HCT116 (cell line): ENCODE measurements at regions not wholly inside any gene's neighbourhood (a gene's known extent, or its start where the extent isn't known, plus 50 kb on each side); places are given as distances from the start of the nearest gene placed in this dataset.

Source experiments
- ATAC-seq: fragments of 200-7000 bp; cut with Tn5 transposase; 2 replicates; pipeline ENCODE4 v1.9.1; 2020; ENCODE audit warnings: mild to moderate bottlenecking, moderate library complexity
- BruUV-seq: library from RNA; stranded (reverse); fragments of 400-500 nt; replicated peaks from 2 replicates; lab custom pipeline; 2021; lab: Mats Ljungman, UMichigan
- CTCF ChIA-PET: fragments of 300-600 bp; sonication (Branson Sonifier 250); formaldehyde crosslinking; loops from one replicate; lab custom pipeline; 2021; ENCODE audit warnings: antibody characterized with exemption; lab: Charles Lee
- POLR2A ChIA-PET: fragments of 300-600, 350-600 bp; sonication (Branson Sonifier 250); formaldehyde crosslinking; loops from one replicate; lab custom pipeline; 2021; ENCODE audit warnings: antibody characterized with exemption; lab: Charles Lee
- RAD21 ChIA-PET, 2 experiments: fragments of 300-600 bp; sonication (Branson Sonifier 250); formaldehyde crosslinking; loops; one replicate each; lab custom pipeline; 2023; ENCODE audit warnings: low total read pairs in 2 of 2; ENCODE audit not compliant: uncharacterized antibody in 2 of 2, unreplicated experiment in 2 of 2, low non-redundant PET in 1 of 2; lab: Charles Lee
- DNase-seq: peaks from one replicate; pipeline ENCODE4 v3.0.0-alpha.2; 2010; ENCODE audit warnings: low read depth, low spot score
- H2AFZ ChIP-seq: fragments of 200-600 bp; shearing (Covaris generic), sonication (generic); 2 replicates; pipeline ENCODE4 v1.6.1; 2017; ENCODE audit warnings: low read depth, mixed run types, mixed read lengths, antibody characterized with exemption, low read length; ENCODE audit not compliant: poor library complexity, severe bottlenecking
- H3K27ac ChIP-seq: 2 replicates; pipeline ENCODE4 v1.5.1; 2012; ENCODE audit warnings: low read depth, low read length
- H3K27me3 ChIP-seq: fragments of 200-600 bp; sonication (generic); 2 replicates; pipeline ENCODE4 v1.6.1; 2016; ENCODE audit warnings: mixed run types, low read length, mixed read lengths; ENCODE audit not compliant: insufficient read depth
- H3K36me3 ChIP-seq, 2 experiments: fragments of 200-500 bp in 1 of 2; fragments of 200-600 bp in 1 of 2; sonication (Bioruptor generic) in 1 of 2; sonication (generic) in 1 of 2; 2 replicates each; pipeline versions ENCODE4 v1.5.1 to v1.6.1; 2014 to 2016; ENCODE audit warnings: low read length in 2 of 2, inconsistent platforms in 1 of 2, mixed read lengths in 1 of 2, mixed run types in 1 of 2; ENCODE audit not compliant: insufficient read depth in 2 of 2, control insufficient read depth in 1 of 2
- H3K4me1 ChIP-seq, 2 experiments: fragments of 200-600 bp in 1 of 2; sonication (generic) in 1 of 2; 2 replicates each; pipeline versions ENCODE4 v1.5.1 to v1.6.1; 2012 to 2017; ENCODE audit warnings: low read length in 2 of 2, inconsistent platforms in 1 of 2, mild to moderate bottlenecking in 1 of 2, mixed read lengths in 1 of 2, mixed run types in 1 of 2, moderate library complexity in 1 of 2; ENCODE audit not compliant: insufficient read depth in 2 of 2, control insufficient read depth in 1 of 2
- H3K4me2 ChIP-seq: fragments of 200-600 bp; sonication (generic); 2 replicates; pipeline ENCODE4 v1.6.1; 2017; ENCODE audit warnings: mixed run types, low read length, mixed read lengths
- H3K4me3 ChIP-seq, 2 experiments: fragments of 200-600 bp in 1 of 2; sonication (generic) in 1 of 2; replicated peaks in 1 of 2; 2 replicates each; pipeline ENCODE4 v1.5.1; 2011 to 2016; ENCODE audit warnings: low read length in 2 of 2, control low read depth in 1 of 2, low read depth in 1 of 2, mild to moderate bottlenecking in 1 of 2, mixed read lengths in 1 of 2, mixed run types in 1 of 2
- H3K79me2 ChIP-seq: fragments of 200-600 bp; sonication (generic); 2 replicates; pipeline ENCODE4 v1.6.1; 2017; ENCODE audit warnings: mild to moderate bottlenecking, mixed run types, low read length, moderate library complexity, mixed read lengths; ENCODE audit not compliant: insufficient read depth
- H3K9ac ChIP-seq: fragments of 200-600 bp; sonication (generic); 2 replicates; pipeline ENCODE4 v1.6.1; 2016; ENCODE audit warnings: low read length, mixed read lengths
- H3K9me2 ChIP-seq: fragments of 200-600 bp; sonication (generic), shearing (Covaris generic); 2 replicates; pipeline ENCODE4 v1.6.1; 2017; ENCODE audit warnings: mixed run types, mild to moderate bottlenecking, moderate library complexity; ENCODE audit not compliant: insufficient read depth
- H3K9me3 ChIP-seq, 2 experiments: fragments of 200-500 bp in 1 of 2; fragments of 200-600 bp in 1 of 2; sonication (Bioruptor generic) in 1 of 2; sonication (generic) in 1 of 2; 2 replicates each; pipeline ENCODE4 v1.6.1; 2014 to 2017; ENCODE audit warnings: low read length in 2 of 2, mixed read lengths in 2 of 2, inconsistent platforms in 1 of 2, low read depth in 1 of 2, mild to moderate bottlenecking in 1 of 2, mixed run types in 1 of 2, moderate library complexity in 1 of 2; ENCODE audit not compliant: control insufficient read depth in 1 of 2, insufficient read depth in 1 of 2
- H4K20me1 ChIP-seq: fragments of 200-600 bp; sonication (generic), shearing (Covaris generic); 2 replicates; pipeline ENCODE4 v1.6.1; 2017; ENCODE audit warnings: mixed run types, mild to moderate bottlenecking, moderate library complexity; ENCODE audit not compliant: insufficient read depth
- CBX3 ChIP-seq: IDR thresholded peaks from 2 replicates; pipeline ENCODE4 v1.6.1; 2012; ENCODE audit warnings: low read depth
- CEBPB ChIP-seq: IDR thresholded peaks from 2 replicates; pipeline ENCODE4 v1.6.1; 2012; ENCODE audit warnings: low read depth
- ELF1 ChIP-seq: IDR thresholded peaks from 2 replicates; pipeline ENCODE4 v1.6.1; 2012; ENCODE audit warnings: low read depth, borderline replicate concordance
- EZH2 ChIP-seq: fragments of 200-600 bp; sonication (generic); IDR thresholded peaks from 2 replicates; pipeline ENCODE4 v1.6.1; 2017; ENCODE audit warnings: antibody characterized with exemption, mixed run types
- EZH2phosphoT487 ChIP-seq: fragments of 200-600 bp; IDR thresholded peaks from 2 replicates; pipeline ENCODE4 v1.6.1; 2018; ENCODE audit warnings: antibody characterized with exemption, borderline replicate concordance
- MAX ChIP-seq: IDR thresholded peaks from 2 replicates; pipeline ENCODE4 v1.6.1; 2012
- POLR2A ChIP-seq: IDR thresholded peaks from 2 replicates; pipeline ENCODE4 v1.7.0; 2011; ENCODE audit warnings: borderline replicate concordance; ENCODE audit not compliant: insufficient read depth, insufficient read length; ENCODE audit errors: extremely low read depth
- POLR2AphosphoS5 ChIP-seq: IDR thresholded peaks from 2 replicates; pipeline ENCODE4 v1.6.1; 2011; ENCODE audit warnings: mild to moderate bottlenecking, low read depth, low read length, moderate library complexity
- RAD21 ChIP-seq: IDR thresholded peaks from 2 replicates; pipeline ENCODE4 v1.6.1; 2012; ENCODE audit warnings: low read depth, mild to moderate bottlenecking
- SP1 ChIP-seq: IDR thresholded peaks from 2 replicates; pipeline ENCODE4 v1.6.1; 2012; ENCODE audit warnings: low read depth
- TCF7L2 ChIP-seq: IDR thresholded peaks from 2 replicates; pipeline ENCODE4 v1.7.0; 2011; ENCODE audit warnings: borderline replicate concordance, inconsistent platforms; ENCODE audit not compliant: insufficient read depth, insufficient read length; ENCODE audit errors: extremely low read depth
- ZFX ChIP-seq: fragments of 450-650 bp; IDR thresholded peaks from 2 replicates; pipeline ENCODE4 v1.6.1; 2017
- intact Hi-C: fragments of 100-400 bp; cut with micrococcal nuclease; formaldehyde crosslinking; loops from 2 replicates; pipeline ENCODE4 v1.10.0; 2022
- TF ChIP-seq, protein P1 (sequence below), 3 experiments: fragments of 200-600 bp in 1 of 3; sonication (generic) in 1 of 3; IDR thresholded peaks in 2 of 3; conservative IDR thresholded peaks in 1 of 3; 2 replicates each; pipeline ENCODE4 v1.5.1; 2012 to 2017; ENCODE audit warnings: low read depth in 2 of 3, low read length in 2 of 3, antibody characterized with exemption in 1 of 3, borderline replicate concordance in 1 of 3, control low read depth in 1 of 3, mild to moderate bottlenecking in 1 of 3, mixed read lengths in 1 of 3, mixed run types in 1 of 3, moderate library complexity in 1 of 3; ENCODE audit not compliant: insufficient read depth in 1 of 3

GRCh38 chr5:176154821-176155220, 83.4 kb upstream of the SIMC1 start:
- RAD21 ChIA-PET: no interaction called here
- Histone ChIP-seq H3K36me3 (no peaks in the 10 kb centered on the region), H3K4me3 (no peak overlapping the region), H3K9ac (no peak overlapping the region), H4K20me1 (no peaks in the 10 kb centered on the region), H3K4me1 (no peaks in the 10 kb centered on the region), H2AFZ (no peak overlapping the region), H3K4me2 (no peak overlapping the region), H3K79me2 (no peaks in the 10 kb centered on the region), H3K27ac (no peak overlapping the region), H3K27me3 (no peaks in the 10 kb centered on the region), H3K9me3 (no peaks in the 10 kb centered on the region), H3K9me2 (no peaks in the 10 kb centered on the region)
- TF ChIP-seq CEBPB (no peak), ZFX (no peak), POLR2A (no peak)
- TF ChIP-seq, protein P1, sequence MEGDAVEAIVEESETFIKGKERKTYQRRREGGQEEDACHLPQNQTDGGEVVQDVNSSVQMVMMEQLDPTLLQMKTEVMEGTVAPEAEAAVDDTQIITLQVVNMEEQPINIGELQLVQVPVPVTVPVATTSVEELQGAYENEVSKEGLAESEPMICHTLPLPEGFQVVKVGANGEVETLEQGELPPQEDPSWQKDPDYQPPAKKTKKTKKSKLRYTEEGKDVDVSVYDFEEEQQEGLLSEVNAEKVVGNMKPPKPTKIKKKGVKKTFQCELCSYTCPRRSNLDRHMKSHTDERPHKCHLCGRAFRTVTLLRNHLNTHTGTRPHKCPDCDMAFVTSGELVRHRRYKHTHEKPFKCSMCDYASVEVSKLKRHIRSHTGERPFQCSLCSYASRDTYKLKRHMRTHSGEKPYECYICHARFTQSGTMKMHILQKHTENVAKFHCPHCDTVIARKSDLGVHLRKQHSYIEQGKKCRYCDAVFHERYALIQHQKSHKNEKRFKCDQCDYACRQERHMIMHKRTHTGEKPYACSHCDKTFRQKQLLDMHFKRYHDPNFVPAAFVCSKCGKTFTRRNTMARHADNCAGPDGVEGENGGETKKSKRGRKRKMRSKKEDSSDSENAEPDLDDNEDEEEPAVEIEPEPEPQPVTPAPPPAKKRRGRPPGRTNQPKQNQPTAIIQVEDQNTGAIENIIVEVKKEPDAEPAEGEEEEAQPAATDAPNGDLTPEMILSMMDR (IDR thresholded peaks at IDR 0.05 in 2 of 3, conservative IDR thresholded peaks at IDR 0.05 in 1 of 3; ENCODE audit: borderline replicate concordance in 1 of 3, insufficient read depth in 1 of 3, low read depth in 2 of 3, low read length in 2 of 3): no peak
- POLR2A ChIA-PET: no interaction called here
- no TSS peak for BruUV-seq
- intact Hi-C loops: no loop called here
- CTCF ChIA-PET: no interaction called here
- DNase-seq (no peak), ATAC-seq (no peak)

- intact Hi-C loops: no loop called here
- H3K9ac ChIP-seq: no peak overlapping the region
- no peak for ATAC-seq
- TF ChIP-seq ELF1: no peak
- no peak for TF ChIP-seq POLR2A
- no peak for TF ChIP-seq POLR2AphosphoS5
- TF ChIP-seq MAX: no peak
- no peak for TF ChIP-seq RAD21
- no peak for TF ChIP-seq SP1
- no peak for TF ChIP-seq ZFX
- TF ChIP-seq TCF7L2: no peak
- TF ChIP-seq CBX3: no peak
- TF ChIP-seq EZH2phosphoT487: no peak
- no peak for TF ChIP-seq EZH2
- TF ChIP-seq, protein P1 (IDR thresholded peaks at IDR 0.05 in 2 of 3, conservative IDR thresholded peaks at IDR 0.05 in 1 of 3; ENCODE audit: borderline replicate concordance in 1 of 3, insufficient read depth in 1 of 3, low read depth in 2 of 3, low read length in 2 of 3): no peak
Observed at GRCh38 chr5:176155922-176156359, 82.3 kb upstream of the SIMC1 start.

More at GRCh38 chr5:176155922-176156359, 82.3 kb upstream of the SIMC1 start:
- no peak overlapping the region for H3K27ac ChIP-seq
- H3K36me3 ChIP-seq: no peaks in the 10 kb centered on the region
- no peaks in the 10 kb centered on the region for H3K9me3 ChIP-seq
- H3K9me2 ChIP-seq: no peaks in the 10 kb centered on the region
- H3K79me2 ChIP-seq: no peaks in the 10 kb centered on the region
- ChIA-PET RAD21 (no interaction called here), CTCF (no interaction called here), POLR2A (no interaction called here)
- no peaks in the 10 kb centered on the region for H3K27me3 ChIP-seq
- BruUV-seq: no TSS peak
- H3K4me1 ChIP-seq: no peaks in the 10 kb centered on the region
- no peak overlapping the region for H3K4me3 ChIP-seq
- H2AFZ ChIP-seq: no peak overlapping the region
- no peak for DNase-seq
- H4K20me1 ChIP-seq: no peaks in the 10 kb centered on the region
- no peak overlapping the region for H3K4me2 ChIP-seq
